ENCODE measurements at regions not wholly inside any gene's neighbourhood (a gene's known extent, or its start where the extent isn't known, plus 50 kb on each side); places are given as distances from the start of the nearest gene placed in this dataset.

DNA sequence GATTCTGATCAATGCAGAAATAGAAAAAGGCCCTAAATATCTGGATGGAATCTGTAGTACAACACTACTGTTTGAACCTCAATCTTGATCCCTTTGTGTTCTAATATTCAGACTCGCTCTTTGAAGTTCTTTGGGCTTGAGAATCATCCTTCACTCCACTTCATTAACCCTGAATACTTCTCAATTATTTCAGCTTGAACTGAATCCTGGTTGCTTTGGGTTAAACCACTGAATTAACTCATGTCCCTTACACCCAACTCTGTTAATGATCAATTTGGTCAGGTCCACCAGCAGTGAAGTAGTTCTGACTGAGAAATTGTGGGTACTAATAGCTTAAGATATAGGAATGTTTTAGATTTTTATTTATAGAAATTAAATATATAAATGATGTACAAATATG is 1707.2 kb upstream of the ACO1 start:
- TF ChIP-seq, protein P1, sequence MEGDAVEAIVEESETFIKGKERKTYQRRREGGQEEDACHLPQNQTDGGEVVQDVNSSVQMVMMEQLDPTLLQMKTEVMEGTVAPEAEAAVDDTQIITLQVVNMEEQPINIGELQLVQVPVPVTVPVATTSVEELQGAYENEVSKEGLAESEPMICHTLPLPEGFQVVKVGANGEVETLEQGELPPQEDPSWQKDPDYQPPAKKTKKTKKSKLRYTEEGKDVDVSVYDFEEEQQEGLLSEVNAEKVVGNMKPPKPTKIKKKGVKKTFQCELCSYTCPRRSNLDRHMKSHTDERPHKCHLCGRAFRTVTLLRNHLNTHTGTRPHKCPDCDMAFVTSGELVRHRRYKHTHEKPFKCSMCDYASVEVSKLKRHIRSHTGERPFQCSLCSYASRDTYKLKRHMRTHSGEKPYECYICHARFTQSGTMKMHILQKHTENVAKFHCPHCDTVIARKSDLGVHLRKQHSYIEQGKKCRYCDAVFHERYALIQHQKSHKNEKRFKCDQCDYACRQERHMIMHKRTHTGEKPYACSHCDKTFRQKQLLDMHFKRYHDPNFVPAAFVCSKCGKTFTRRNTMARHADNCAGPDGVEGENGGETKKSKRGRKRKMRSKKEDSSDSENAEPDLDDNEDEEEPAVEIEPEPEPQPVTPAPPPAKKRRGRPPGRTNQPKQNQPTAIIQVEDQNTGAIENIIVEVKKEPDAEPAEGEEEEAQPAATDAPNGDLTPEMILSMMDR (IDR thresholded peaks at IDR 0.05): no peak
- TF ChIP-seq POLR2A (IDR thresholded peaks at IDR 0.05): no peak
